Endothelial cell of hepatic sinusoid (primary cell): ENCODE measurements at regions not wholly inside any gene's neighbourhood (a gene's known extent, or its start where the extent isn't known, plus 50 kb on each side); places are given as distances from the start of the nearest gene placed in this dataset.
"Not testable (repeated sequence)": the region's sequence is repeated elsewhere in the genome, so short reads cannot be mapped to it uniquely, and the experiment has no call there.

Source experiments
- in situ Hi-C: cut with HindIII; loops from 2 replicates; pipeline ENCODE4 v1.10.0; 2017; ENCODE audit warnings: low sequenced_read_pairs

GRCh38 chr4:153877898-153878297 is 89.0 kb upstream of the SFRP2 start:
- in situ Hi-C loops: no loop called here

GRCh38 chr4:153873741-153874140 is 84.9 kb upstream of the SFRP2 start:
- in situ Hi-C loops: no loop called here

- in situ Hi-C loops: not testable (repeated sequence)
Measured at GRCh38 chr4:153866766-153867165, 77.9 kb upstream of the SFRP2 start.

GRCh38 chr4:153852501-153852900 is 63.6 kb upstream of the SFRP2 start:
- in situ Hi-C loops: no loop called here

GRCh38 chr4:153850533-153851280 is 61.8 kb upstream of the SFRP2 start:
- in situ Hi-C loops: no loop called here

- in situ Hi-C loops: no loop called here
Measured at GRCh38 chr4:153844144-153844543, 55.3 kb upstream of the SFRP2 start.
